ENCODE measurements at regions not wholly inside any gene's neighbourhood (a gene's known extent, or its start where the extent isn't known, plus 50 kb on each side); places are given as distances from the start of the nearest gene placed in this dataset.

GRCh38 chr4:111635646-111636045 lies 509.6 kb upstream of the FAM241A start:
- no peak overlapping the region for H3K27ac ChIP-seq (ENCODE audit: low read depth, low read length)
- no peak overlapping the region for H3K4me3 ChIP-seq (ENCODE audit: low read length)
- H3K4me1 ChIP-seq (ENCODE audit: control insufficient read depth, insufficient read depth, low read length), result peaks cover 16% of the 10 kb centered on the region
- no peaks in the 10 kb centered on the region for H3K27me3 Mint-ChIP-seq (ENCODE audit: insufficient read depth)
- no peaks in the 10 kb centered on the region for H3K27me3 ChIP-seq (ENCODE audit: control insufficient read depth, insufficient read depth, low read length, poor library complexity, severe bottlenecking)
- no peak for DNase-seq
- H3K9ac ChIP-seq (ENCODE audit: extremely low read depth, low read length, poor library complexity, severe bottlenecking), result no peak overlapping the region
- H3K27ac Mint-ChIP-seq, result no peak overlapping the region
- no peaks in the 10 kb centered on the region for H3K36me3 Mint-ChIP-seq (ENCODE audit: low read depth)
- no peaks in the 10 kb centered on the region for H3K9me3 Mint-ChIP-seq
- H3K4me3 Mint-ChIP-seq, result no peak overlapping the region
- TF ChIP-seq CTCF (conservative IDR thresholded peaks at IDR 0.05), result no peak
- no peaks in the 10 kb centered on the region for H3K36me3 ChIP-seq (ENCODE audit: control insufficient read depth, insufficient read depth, low read length)
- no peaks in the 10 kb centered on the region for H3K9me3 ChIP-seq (ENCODE audit: control insufficient read depth, low read length)
- peaks cover 16% of the 10 kb centered on the region for H3K4me1 Mint-ChIP-seq
- WGBS, 2 experiments (ENCODE audit: insufficient coverage in 1 of 2, insufficient read length in 1 of 2), result 90 to 100% methylated on average over 1 of the region's 1 CpG

GRCh38 chr4:111636961-111637585 lies 508.2 kb upstream of the FAM241A start:
- Mint-ChIP-seq H3K27me3 (ENCODE audit: insufficient read depth) (no peaks in the 10 kb centered on the region), H3K27ac (no peak overlapping the region), H3K4me1 (peaks cover 15% of the 10 kb centered on the region), H3K4me3 (no peak overlapping the region), H3K36me3 (ENCODE audit: low read depth) (no peaks in the 10 kb centered on the region), H3K9me3 (no peaks in the 10 kb centered on the region)
- DNase-seq, result no peak
- Histone ChIP-seq H3K9ac (ENCODE audit: extremely low read depth, low read length, poor library complexity, severe bottlenecking) (no peak overlapping the region), H3K27ac (ENCODE audit: low read depth, low read length) (no peak overlapping the region), H3K36me3 (ENCODE audit: control insufficient read depth, insufficient read depth, low read length) (no peaks in the 10 kb centered on the region), H3K27me3 (ENCODE audit: control insufficient read depth, insufficient read depth, low read length, poor library complexity, severe bottlenecking) (no peaks in the 10 kb centered on the region), H3K9me3 (ENCODE audit: control insufficient read depth, low read length) (no peaks in the 10 kb centered on the region), H3K4me1 (ENCODE audit: control insufficient read depth, insufficient read depth, low read length) (peaks cover 16% of the 10 kb centered on the region), H3K4me3 (ENCODE audit: low read length) (no peak overlapping the region)
- TF ChIP-seq CTCF (conservative IDR thresholded peaks at IDR 0.05), result no peak
- WGBS, 2 experiments (ENCODE audit: insufficient coverage in 1 of 2, insufficient read length in 1 of 2), result 58 to 86% methylated on average over 2 of the region's 2 CpGs

- H3K36me3 Mint-ChIP-seq (ENCODE audit: low read depth), result no peaks in the 10 kb centered on the region
- 97% methylated on average over 3 of the region's 3 CpGs; no CpG with 5 or more reads in 1 of the 2 experiments for WGBS, 2 experiments (ENCODE audit: insufficient coverage in 1 of 2, insufficient read length in 1 of 2)
- H3K27ac Mint-ChIP-seq, result no peak overlapping the region
- no peak for DNase-seq
- no peaks in the 10 kb centered on the region for H3K9me3 Mint-ChIP-seq
- Histone ChIP-seq H3K27ac (ENCODE audit: low read depth, low read length) (no peak overlapping the region), H3K9ac (ENCODE audit: extremely low read depth, low read length, poor library complexity, severe bottlenecking) (no peak overlapping the region), H3K9me3 (ENCODE audit: control insufficient read depth, low read length) (no peaks in the 10 kb centered on the region), H3K4me1 (ENCODE audit: control insufficient read depth, insufficient read depth, low read length) (peaks cover 12% of the 10 kb centered on the region), H3K4me3 (ENCODE audit: low read length) (no peak overlapping the region), H3K36me3 (ENCODE audit: control insufficient read depth, insufficient read depth, low read length) (no peaks in the 10 kb centered on the region), H3K27me3 (ENCODE audit: control insufficient read depth, insufficient read depth, low read length, poor library complexity, severe bottlenecking) (no peaks in the 10 kb centered on the region)
- peaks cover 10% of the 10 kb centered on the region for H3K4me1 Mint-ChIP-seq
- TF ChIP-seq CTCF (conservative IDR thresholded peaks at IDR 0.05), result no peak
- H3K27me3 Mint-ChIP-seq (ENCODE audit: insufficient read depth), result no peaks in the 10 kb centered on the region
- no peak overlapping the region for H3K4me3 Mint-ChIP-seq
Measured at GRCh38 chr4:111639120-111639690, 506.0 kb upstream of the FAM241A start.
